K562 (cell line): ENCODE measurements at regions not wholly inside any gene's neighbourhood (a gene's known extent, or its start where the extent isn't known, plus 50 kb on each side); places are given as distances from the start of the nearest gene placed in this dataset.

Experiments used
- BRF2 ChIP-seq: IDR thresholded peaks from 3 replicates; pipeline ENCODE4 v1.6.1; 2011; ENCODE audit warnings: borderline replicate concordance, mild to moderate bottlenecking; ENCODE audit not compliant: insufficient read length, insufficient read depth
- CBX5 ChIP-seq: IDR thresholded peaks from 2 replicates; pipeline ENCODE4 v1.6.1; 2014; ENCODE audit warnings: low read depth, borderline replicate concordance
- CHD2 ChIP-seq: IDR thresholded peaks from 2 replicates; pipeline ENCODE4 v1.6.1; 2011; ENCODE audit warnings: low read depth, low read length
- ESRRA ChIP-seq: fragments of 450-650 bp; IDR thresholded peaks from 2 replicates; pipeline ENCODE4 v1.6.1; 2014; ENCODE audit warnings: low read depth, mild to moderate bottlenecking, moderate library complexity, borderline replicate concordance
- KLF1 ChIP-seq: fragments of 450-650 bp; IDR thresholded peaks from 2 replicates; pipeline ENCODE4 v1.6.1; 2016; ENCODE audit warnings: missing genetic modification characterization, missing compliant biosample characterization
- POLR2A ChIP-seq: fragments of 450-650 bp; conservative IDR thresholded peaks from 2 replicates; pipeline ENCODE4 v1.6.1; 2016
- RFX1 ChIP-seq: fragments of 450-650 bp; IDR thresholded peaks from 2 replicates; pipeline ENCODE4 v1.6.1; 2016; ENCODE audit warnings: mild to moderate bottlenecking, moderate library complexity

GRCh38 chr21:33981391-33982101 lies 65.9 kb upstream of the ATP5PO start:
- TF ChIP-seq CHD2 (no peak), RFX1 (no peak), KLF1 (tag) (no peak), BRF2 (no peak), POLR2A (no peak), ESRRA (no peak), CBX5 (no peak)
